A204.1 (cell line): ENCODE measurements at regions not wholly inside any gene's neighbourhood (a gene's known extent, or its start where the extent isn't known, plus 50 kb on each side); places are given as distances from the start of the nearest gene placed in this dataset.

ENCODE experiments used
- FAIRE-seq: peaks from 2 replicates; lab custom pipeline; 2012; peaks lifted over from hg19 to GRCh38; lab: Jason Lieb, UNC

GRCh38 chr10:10930979-10931743, 86.5 kb upstream of the CELF2 start:
- FAIRE-seq: no peak

GRCh38 chr10:10935032-10935431, 82.6 kb upstream of the CELF2 start:
- no peak for FAIRE-seq

- FAIRE-seq: no peak
These were observed 79.0 kb upstream of the CELF2 start for GRCh38 chr10:10938676-10939075.

- FAIRE-seq: no peak
These were observed 76.4 kb upstream of the CELF2 start for GRCh38 chr10:10941127-10941730.

GRCh38 chr10:10942441-10942840, 75.2 kb upstream of the CELF2 start:
- no peak for FAIRE-seq

- no peak for FAIRE-seq
These were observed 71.6 kb upstream of the CELF2 start for GRCh38 chr10:10946081-10946480.

- no peak for FAIRE-seq
These were observed 70.9 kb upstream of the CELF2 start for GRCh38 chr10:10946801-10947200.

- FAIRE-seq: no peak
These were observed 66.0 kb upstream of the CELF2 start for GRCh38 chr10:10951675-10952074.

- FAIRE-seq: no peak
These were observed 64.9 kb upstream of the CELF2 start for GRCh38 chr10:10952800-10953199.

GRCh38 chr10:10956681-10957542, 60.8 kb upstream of the CELF2 start:
- FAIRE-seq: no peak

GRCh38 chr10:10958041-10958440, 59.6 kb upstream of the CELF2 start:
- FAIRE-seq: no peak

GRCh38 chr10:10959666-10960065, 58.0 kb upstream of the CELF2 start:
- FAIRE-seq: no peak

GRCh38 chr10:10960534-10960933, 57.1 kb upstream of the CELF2 start:
- no peak for FAIRE-seq

- FAIRE-seq: no peak
These were observed 56.6 kb upstream of the CELF2 start for GRCh38 chr10:10961072-10961471.

GRCh38 chr10:10967029-10967428, 50.6 kb upstream of the CELF2 start:
- FAIRE-seq: no peak

- no peak for FAIRE-seq
These were observed 50.0 kb upstream of the CELF2 start for GRCh38 chr10:10967581-10968256.
